Suprapubic skin (tissue), 4 donors: ENCODE measurements at regions not wholly inside any gene's neighbourhood (a gene's known extent, or its start where the extent isn't known, plus 50 kb on each side); places are given as distances from the start of the nearest gene placed in this dataset.

Experiments
- CTCF ChIP-seq, 2 donors: fragments of 200-600 bp in 1 of 2; fragments of 450-650 bp in 1 of 2; sonication (generic) in 1 of 2; IDR thresholded peaks; one replicate each; pipeline ENCODE4 v1.5.1; 2016 to 2019; ENCODE audit warnings: antibody characterized with exemption in 2 of 2, mild to moderate bottlenecking in 1 of 2, moderate library complexity in 1 of 2
- EP300 ChIP-seq: sonication (generic); formaldehyde crosslinking; IDR thresholded peaks from one replicate; pipeline ENCODE4 v1.6.1; 2017; ENCODE audit warnings: antibody characterized with exemption
- POLR2A ChIP-seq, 2 donors: fragments of 450-650 bp; IDR thresholded peaks; one replicate each; pipeline ENCODE4 v1.6.1; 2017; ENCODE audit warnings: antibody characterized with exemption in 2 of 2, mild to moderate bottlenecking in 2 of 2, moderate library complexity in 2 of 2
- POLR2AphosphoS5 ChIP-seq, 3 donors: sonication (generic); formaldehyde crosslinking; IDR thresholded peaks; one replicate each; pipeline ENCODE4 v1.6.1; 2017; ENCODE audit warnings: antibody characterized with exemption in 3 of 3

- TF ChIP-seq CTCF (IDR thresholded peaks at IDR 0.05) (no peak), EP300 (no peak), POLR2A (IDR thresholded peaks at IDR 0.05) (no peak), POLR2AphosphoS5 (IDR thresholded peaks at IDR 0.05) (no peak)
Observed at GRCh38 chr3:84442533-84442932, 516.3 kb upstream of the CADM2 start.
